ENCODE measurements at regions not wholly inside any gene's neighbourhood (a gene's known extent, or its start where the extent isn't known, plus 50 kb on each side); places are given as distances from the start of the nearest gene placed in this dataset.

DNA sequence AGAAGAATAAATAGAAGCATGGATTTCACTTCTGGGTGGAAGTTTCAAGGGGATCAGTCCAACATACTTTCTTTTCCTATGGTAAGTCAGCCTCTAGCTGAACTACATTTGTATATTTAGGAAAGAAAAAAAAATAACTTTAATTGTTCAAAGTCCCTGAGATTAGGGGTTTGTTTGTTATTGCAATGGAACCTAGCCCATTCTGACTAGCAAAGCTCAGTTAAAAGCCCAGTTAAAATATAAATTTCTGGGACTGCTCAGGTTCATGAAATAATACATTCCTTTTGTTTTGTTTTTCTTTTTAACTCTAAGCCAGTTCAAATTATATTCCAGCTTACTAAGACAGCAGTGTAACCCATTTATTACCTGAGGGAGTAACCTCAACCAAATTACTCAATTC lies 2069.6 kb upstream of the CELF4 start (continued):
- TF ChIP-seq KDM1A (IDR thresholded peaks at IDR 0.05; ENCODE audit: borderline replicate concordance) = no peak
- no peak for TF ChIP-seq RAD21 (IDR thresholded peaks at IDR 0.05; ENCODE audit: insufficient read depth, low read depth, low read length)
- TF ChIP-seq ZZZ3 (IDR thresholded peaks at IDR 0.05; ENCODE audit: control insufficient read depth, insufficient read length, low read depth) = no peak
- no peak for TF ChIP-seq POLR2AphosphoS2 (IDR thresholded peaks at IDR 0.05; ENCODE audit: low read depth, low read length)

GRCh38 chr18:39627936-39628335 lies 2062.3 kb upstream of the CELF4 start:
- no peak for TF ChIP-seq MYC (IDR thresholded peaks at IDR 0.05; ENCODE audit: insufficient read depth, insufficient read length, insufficient replicate concordance, low read length, severe bottlenecking)
- TF ChIP-seq PML (IDR thresholded peaks at IDR 0.05; ENCODE audit: low read length) = no peak
- TF ChIP-seq ZNF687 (IDR thresholded peaks at IDR 0.05) = no peak
- no peak for TF ChIP-seq HSF1 (IDR thresholded peaks at IDR 0.05; ENCODE audit: low read depth, low read length)
- no peak for TF ChIP-seq EP300 (IDR thresholded peaks at IDR 0.05; ENCODE audit: borderline replicate concordance in 1 of 2, control insufficient read depth in 1 of 2, low read depth in 2 of 2, low read length in 2 of 2)
- TF ChIP-seq NR2C1 (IDR thresholded peaks at IDR 0.05) = no peak
- TF ChIP-seq SMAD5 (IDR thresholded peaks at IDR 0.05; ENCODE audit: low read depth) = no peak
- TF ChIP-seq IRF4 (IDR thresholded peaks at IDR 0.05; ENCODE audit: low read depth, low read length) = no peak
- no peak for TF ChIP-seq TCF7 (IDR thresholded peaks at IDR 0.05; ENCODE audit: borderline replicate concordance)
- TF ChIP-seq PAX5 (IDR thresholded peaks at IDR 0.05; ENCODE audit: borderline replicate concordance, low read depth, low read length) = no peak
- no peak for TF ChIP-seq ZBED1 (IDR thresholded peaks at IDR 0.05; ENCODE audit: borderline replicate concordance)
- TF ChIP-seq SMC3 (IDR thresholded peaks at IDR 0.05; ENCODE audit: borderline replicate concordance, low read length) = no peak
- TF ChIP-seq CHD4 (IDR thresholded peaks at IDR 0.05) = no peak
- no peak for TF ChIP-seq MXI1 (IDR thresholded peaks at IDR 0.05; ENCODE audit: low read depth, low read length)
- Histone ChIP-seq H3K27me3 (replicated peaks in 1 of 2; ENCODE audit: control insufficient read depth in 2 of 2, insufficient read depth in 2 of 2, low read length in 1 of 2) (no peaks in the 10 kb centered on the region), H3K36me3 (ENCODE audit: control insufficient read depth in 2 of 2, insufficient read depth in 2 of 2, low read length in 1 of 2) (no peaks in the 10 kb centered on the region), H3K27ac (ENCODE audit: control insufficient read depth, insufficient read depth) (no peak overlapping the region), H3K9me3 (replicated peaks; ENCODE audit: control insufficient read depth, insufficient read depth, low read length) (no peaks in the 10 kb centered on the region), H3K4me1 (ENCODE audit: control insufficient read depth, insufficient read depth, low read length) (no peaks in the 10 kb centered on the region), H3K79me2 (ENCODE audit: control insufficient read depth, insufficient read depth, low read length) (no peaks in the 10 kb centered on the region), H3K9ac (ENCODE audit: control insufficient read depth, insufficient read depth, low read length) (no peak overlapping the region), H3K4me3 (no peak overlapping the region), H4K20me1 (ENCODE audit: control insufficient read depth, insufficient read depth) (no peaks in the 10 kb centered on the region), H3K4me2 (ENCODE audit: control insufficient read depth, insufficient read depth) (no peak overlapping the region), H2AFZ (ENCODE audit: control insufficient read depth, low read depth, low read length) (no peak overlapping the region)
- DNase-seq (ENCODE audit: low read depth, low spot score) (no peak), FAIRE-seq (no peak), ATAC-seq (no peak)
- in situ Hi-C loops (cut with MboI) = no loop called here
- BruUV-seq (replicated peaks) = no TSS peak
- intact Hi-C loops (cut with micrococcal nuclease; ENCODE audit: unreplicated experiment) = no loop called here
- CTCF ChIA-PET = no interaction called here
- WGBS (ENCODE audit: insufficient coverage, insufficient replicate concordance, low lambda C conversion rate, missing lambda C conversion rate) = 8% methylated on average over 5 of the region's 5 CpGs
- RAD21 ChIA-PET (ENCODE audit: unreplicated experiment) = no interaction called here
- POLR2A ChIA-PET = no interaction called here
- SMC1A ChIA-PET (ENCODE audit: uncharacterized antibody, unreplicated experiment) = no interaction called here

Data from GM12878 (cell line).